Suprapubic skin (tissue), 4 donors: ENCODE measurements at regions not wholly inside any gene's neighbourhood (a gene's known extent, or its start where the extent isn't known, plus 50 kb on each side); places are given as distances from the start of the nearest gene placed in this dataset.

Source experiments
- DNase-seq, 2 donors: peaks; one replicate each; pipeline ENCODE4 v3.0.0-alpha.2; 2019; ENCODE audit warnings: low spot score in 2 of 2
- H3K27ac ChIP-seq: fragments of 200-600 bp; sonication (generic); one replicate; pipeline ENCODE4 v1.5.1; 2019
- H3K27me3 ChIP-seq: fragments of 200-600 bp; sonication (generic); one replicate; pipeline ENCODE4 v1.5.1; 2019
- H3K36me3 ChIP-seq: fragments of 200-600 bp; sonication (generic); one replicate; pipeline ENCODE4 v1.5.1; 2019
- H3K4me1 ChIP-seq: fragments of 200-600 bp; sonication (generic); one replicate; pipeline ENCODE4 v1.5.1; 2019
- H3K4me3 ChIP-seq: fragments of 200-600 bp; sonication (generic); one replicate; pipeline ENCODE4 v1.5.1; 2019; ENCODE audit warnings: mild to moderate bottlenecking
- H3K9me3 ChIP-seq: fragments of 200-600 bp; sonication (generic); one replicate; pipeline ENCODE4 v1.5.1; 2019
- EP300 ChIP-seq: sonication (generic); formaldehyde crosslinking; IDR thresholded peaks from one replicate; pipeline ENCODE4 v1.6.1; 2017; ENCODE audit warnings: antibody characterized with exemption
- POLR2A ChIP-seq, 2 donors: fragments of 450-650 bp; IDR thresholded peaks; one replicate each; pipeline ENCODE4 v1.6.1; 2017; ENCODE audit warnings: antibody characterized with exemption in 2 of 2, mild to moderate bottlenecking in 2 of 2, moderate library complexity in 2 of 2
- POLR2AphosphoS5 ChIP-seq, 3 donors: sonication (generic); formaldehyde crosslinking; IDR thresholded peaks; one replicate each; pipeline ENCODE4 v1.6.1; 2017; ENCODE audit warnings: antibody characterized with exemption in 3 of 3
- WGBS: methylation state at CpG from one replicate; pipeline ENCODE4 v1.1.5; 2018; 5-methylcytosine and 5-hydroxymethylcytosine counted together
- TF ChIP-seq, protein P1 (sequence below), 2 donors: fragments of 200-600 bp in 1 of 2; fragments of 450-650 bp in 1 of 2; sonication (generic) in 1 of 2; IDR thresholded peaks; one replicate each; pipeline ENCODE4 v1.5.1; 2016 to 2019; ENCODE audit warnings: antibody characterized with exemption in 2 of 2, mild to moderate bottlenecking in 1 of 2, moderate library complexity in 1 of 2

GRCh38 chr3:127459891-127460290 lies 130.6 kb downstream of the TPRA1 start:
- H3K4me1 ChIP-seq = peaks cover 25% of the 10 kb centered on the region
- no peak for DNase-seq
- 57% methylated on average over 3 of the region's 3 CpGs for WGBS
- H3K9me3 ChIP-seq = no peaks in the 10 kb centered on the region
- TF ChIP-seq POLR2AphosphoS5 (IDR thresholded peaks at IDR 0.05) (no peak), POLR2A (IDR thresholded peaks at IDR 0.05) (no peak), EP300 (no peak)
- TF ChIP-seq, protein P1, sequence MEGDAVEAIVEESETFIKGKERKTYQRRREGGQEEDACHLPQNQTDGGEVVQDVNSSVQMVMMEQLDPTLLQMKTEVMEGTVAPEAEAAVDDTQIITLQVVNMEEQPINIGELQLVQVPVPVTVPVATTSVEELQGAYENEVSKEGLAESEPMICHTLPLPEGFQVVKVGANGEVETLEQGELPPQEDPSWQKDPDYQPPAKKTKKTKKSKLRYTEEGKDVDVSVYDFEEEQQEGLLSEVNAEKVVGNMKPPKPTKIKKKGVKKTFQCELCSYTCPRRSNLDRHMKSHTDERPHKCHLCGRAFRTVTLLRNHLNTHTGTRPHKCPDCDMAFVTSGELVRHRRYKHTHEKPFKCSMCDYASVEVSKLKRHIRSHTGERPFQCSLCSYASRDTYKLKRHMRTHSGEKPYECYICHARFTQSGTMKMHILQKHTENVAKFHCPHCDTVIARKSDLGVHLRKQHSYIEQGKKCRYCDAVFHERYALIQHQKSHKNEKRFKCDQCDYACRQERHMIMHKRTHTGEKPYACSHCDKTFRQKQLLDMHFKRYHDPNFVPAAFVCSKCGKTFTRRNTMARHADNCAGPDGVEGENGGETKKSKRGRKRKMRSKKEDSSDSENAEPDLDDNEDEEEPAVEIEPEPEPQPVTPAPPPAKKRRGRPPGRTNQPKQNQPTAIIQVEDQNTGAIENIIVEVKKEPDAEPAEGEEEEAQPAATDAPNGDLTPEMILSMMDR (IDR thresholded peaks at IDR 0.05) = no peak
- peaks cover 37% of the 10 kb centered on the region for H3K27me3 ChIP-seq
- H3K27ac ChIP-seq = no peak overlapping the region
- no peaks in the 10 kb centered on the region for H3K36me3 ChIP-seq
- no peak overlapping the region for H3K4me3 ChIP-seq

- H3K36me3 ChIP-seq = no peaks in the 10 kb centered on the region
- peaks cover 25% of the 10 kb centered on the region for H3K4me1 ChIP-seq
- no peaks in the 10 kb centered on the region for H3K9me3 ChIP-seq
- H3K27me3 ChIP-seq = peaks cover 46% of the 10 kb centered on the region
- no peak overlapping the region for H3K4me3 ChIP-seq
- WGBS = 44% methylated on average over 17 of the region's 20 CpGs
- H3K27ac ChIP-seq = no peak overlapping the region
- no peak for DNase-seq
- TF ChIP-seq EP300 (no peak), POLR2AphosphoS5 (IDR thresholded peaks at IDR 0.05) (no peak), POLR2A (IDR thresholded peaks at IDR 0.05) (no peak)
- TF ChIP-seq, protein P1 (IDR thresholded peaks at IDR 0.05) = no peak
These were observed 131.6 kb downstream of the TPRA1 start for GRCh38 chr3:127458696-127459604.

GRCh38 chr3:127457546-127458145 lies 132.9 kb downstream of the TPRA1 start:
- Histone ChIP-seq H3K4me3 (peak overlapping the region; percentile 32), H3K27me3 (peaks cover 50% of the 10 kb centered on the region), H3K9me3 (no peaks in the 10 kb centered on the region), H3K36me3 (no peaks in the 10 kb centered on the region), H3K27ac (no peak overlapping the region), H3K4me1 (peaks cover 25% of the 10 kb centered on the region)
- no peak for TF ChIP-seq POLR2AphosphoS5 (IDR thresholded peaks at IDR 0.05)
- no peak for TF ChIP-seq POLR2A (IDR thresholded peaks at IDR 0.05)
- TF ChIP-seq, protein P1 (IDR thresholded peaks at IDR 0.05) = no peak
- TF ChIP-seq EP300 = no peak
- peak; percentile 23 to 34 for DNase-seq
- WGBS = 65% methylated on average over 6 of the region's 6 CpGs

GRCh38 chr3:127457094-127457475 lies 133.4 kb downstream of the TPRA1 start:
- Histone ChIP-seq H3K4me1 (peaks cover 25% of the 10 kb centered on the region), H3K27ac (no peak overlapping the region), H3K27me3 (peaks cover 54% of the 10 kb centered on the region), H3K4me3 (peak overlapping the region; percentile 32), H3K9me3 (no peaks in the 10 kb centered on the region), H3K36me3 (no peaks in the 10 kb centered on the region)
- peak; percentile 67 to 78 for DNase-seq
- TF ChIP-seq POLR2AphosphoS5 (IDR thresholded peaks at IDR 0.05) (no peak), EP300 (no peak)
- 1% methylated on average over 16 of the region's 27 CpGs for WGBS

DNA sequence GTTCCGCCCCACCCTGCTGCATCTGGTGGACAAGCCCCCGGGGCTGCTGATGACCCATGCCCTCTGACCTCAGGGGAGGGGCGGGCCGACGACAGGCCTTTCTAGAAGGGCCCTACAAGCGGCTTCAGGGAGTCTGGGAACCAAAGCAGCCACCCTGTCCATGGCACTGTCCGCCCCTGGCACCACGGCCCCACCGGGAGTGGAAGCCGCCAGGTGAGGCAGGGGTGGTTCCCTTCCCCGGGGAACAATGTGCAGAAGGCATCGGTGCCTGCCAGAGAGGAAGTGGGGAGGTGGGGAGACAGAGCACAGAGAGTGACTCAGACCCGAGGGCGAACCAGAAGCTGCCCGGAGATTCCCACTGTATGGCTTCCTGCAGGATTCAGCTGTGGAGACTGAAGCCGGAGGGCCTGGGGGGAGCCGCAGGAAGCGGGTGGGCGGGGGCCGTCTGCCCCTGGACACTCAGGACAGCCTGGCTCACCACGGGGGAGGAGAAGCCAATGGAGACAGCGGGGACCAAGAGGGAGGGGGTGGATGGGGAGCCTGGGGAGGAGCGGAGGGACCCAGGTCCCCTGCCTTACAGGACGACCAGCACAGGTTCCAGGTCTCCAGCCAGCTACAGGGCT lies 134.0 kb downstream of the TPRA1 start:
- no peak for TF ChIP-seq EP300
- TF ChIP-seq POLR2A (IDR thresholded peaks at IDR 0.05) = no peak
- TF ChIP-seq POLR2AphosphoS5 (IDR thresholded peaks at IDR 0.05) = no peak
- TF ChIP-seq, protein P1 (IDR thresholded peaks at IDR 0.05) = no peak
- Histone ChIP-seq H3K4me3 (peak overlapping the region; percentile 32), H3K9me3 (no peaks in the 10 kb centered on the region), H3K27ac (no peak overlapping the region), H3K4me1 (peaks cover 25% of the 10 kb centered on the region), H3K36me3 (no peaks in the 10 kb centered on the region), H3K27me3 (peaks cover 57% of the 10 kb centered on the region)
- 3% methylated on average over 20 of the region's 24 CpGs for WGBS
- DNase-seq = peak; percentile 64 to 75
